ENCODE measurements at regions not wholly inside any gene's neighbourhood (a gene's known extent, or its start where the extent isn't known, plus 50 kb on each side); places are given as distances from the start of the nearest gene placed in this dataset.
A peak's percentile ranks its signal among the peaks of the same experiment; 100 is the strongest.

- no peak overlapping the region for H3K27ac ChIP-seq
- TF ChIP-seq, protein P1, sequence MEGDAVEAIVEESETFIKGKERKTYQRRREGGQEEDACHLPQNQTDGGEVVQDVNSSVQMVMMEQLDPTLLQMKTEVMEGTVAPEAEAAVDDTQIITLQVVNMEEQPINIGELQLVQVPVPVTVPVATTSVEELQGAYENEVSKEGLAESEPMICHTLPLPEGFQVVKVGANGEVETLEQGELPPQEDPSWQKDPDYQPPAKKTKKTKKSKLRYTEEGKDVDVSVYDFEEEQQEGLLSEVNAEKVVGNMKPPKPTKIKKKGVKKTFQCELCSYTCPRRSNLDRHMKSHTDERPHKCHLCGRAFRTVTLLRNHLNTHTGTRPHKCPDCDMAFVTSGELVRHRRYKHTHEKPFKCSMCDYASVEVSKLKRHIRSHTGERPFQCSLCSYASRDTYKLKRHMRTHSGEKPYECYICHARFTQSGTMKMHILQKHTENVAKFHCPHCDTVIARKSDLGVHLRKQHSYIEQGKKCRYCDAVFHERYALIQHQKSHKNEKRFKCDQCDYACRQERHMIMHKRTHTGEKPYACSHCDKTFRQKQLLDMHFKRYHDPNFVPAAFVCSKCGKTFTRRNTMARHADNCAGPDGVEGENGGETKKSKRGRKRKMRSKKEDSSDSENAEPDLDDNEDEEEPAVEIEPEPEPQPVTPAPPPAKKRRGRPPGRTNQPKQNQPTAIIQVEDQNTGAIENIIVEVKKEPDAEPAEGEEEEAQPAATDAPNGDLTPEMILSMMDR (conservative IDR thresholded peaks at IDR 0.05): no peak
These were observed 236.6 kb downstream of the CCDC59 start for GRCh38 chr12:82121545-82121944.

DNA sequence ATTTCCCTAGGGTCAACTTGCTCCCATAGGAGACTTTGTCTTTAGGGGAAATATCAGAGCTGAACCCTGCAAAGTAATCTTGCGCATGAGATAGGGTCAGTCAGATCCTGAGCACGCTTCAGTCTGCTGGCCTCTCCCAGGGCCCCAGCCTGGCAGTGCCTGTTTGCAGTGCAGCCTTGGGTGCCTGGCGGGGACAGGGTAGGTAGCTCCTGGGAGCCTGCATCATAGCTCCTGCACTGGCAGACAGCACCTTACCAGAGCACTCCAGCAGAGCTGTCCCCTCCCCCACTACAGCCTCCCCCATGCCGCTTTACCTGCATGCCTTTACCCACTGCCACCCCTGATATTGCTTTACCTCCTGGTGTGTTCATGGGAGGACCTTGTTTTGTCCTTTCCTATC lies 237.3 kb downstream of the CCDC59 start:
- TF ChIP-seq, protein P1 (conservative IDR thresholded peaks at IDR 0.05): no peak
- no peak overlapping the region for H3K27ac ChIP-seq

GRCh38 chr12:82109243-82109642 lies 248.9 kb downstream of the CCDC59 start:
- TF ChIP-seq, protein P1 (conservative IDR thresholded peaks at IDR 0.05): no peak
- H3K27ac ChIP-seq: no peak overlapping the region

DNA sequence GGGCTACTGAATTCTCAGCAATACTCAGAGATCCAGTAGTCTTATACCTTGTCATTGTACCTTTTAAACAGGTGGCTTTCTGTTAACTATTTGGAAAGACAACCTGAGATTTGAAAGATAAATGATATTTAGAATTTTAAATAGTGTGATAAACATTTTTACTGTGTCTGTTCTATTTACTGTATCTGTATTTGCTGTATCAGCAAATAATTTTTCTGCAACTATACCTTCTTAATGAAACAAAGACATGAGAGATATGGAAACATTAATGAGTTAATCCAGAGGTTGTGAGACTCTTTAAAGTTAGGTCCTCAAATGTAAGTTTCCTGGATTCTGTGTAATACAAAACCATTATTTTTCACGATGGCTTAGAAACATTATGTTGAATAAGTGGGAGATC lies 249.6 kb downstream of the CCDC59 start:
- TF ChIP-seq, protein P1 (conservative IDR thresholded peaks at IDR 0.05): no peak

GRCh38 chr12:82099216-82099615 lies 259.0 kb downstream of the CCDC59 start:
- no peak overlapping the region for H3K27ac ChIP-seq
- TF ChIP-seq, protein P1 (conservative IDR thresholded peaks at IDR 0.05): no peak

More for the DNA sequence above, 249.6 kb downstream of the CCDC59 start:
- H3K27ac ChIP-seq: no peak overlapping the region

DNA sequence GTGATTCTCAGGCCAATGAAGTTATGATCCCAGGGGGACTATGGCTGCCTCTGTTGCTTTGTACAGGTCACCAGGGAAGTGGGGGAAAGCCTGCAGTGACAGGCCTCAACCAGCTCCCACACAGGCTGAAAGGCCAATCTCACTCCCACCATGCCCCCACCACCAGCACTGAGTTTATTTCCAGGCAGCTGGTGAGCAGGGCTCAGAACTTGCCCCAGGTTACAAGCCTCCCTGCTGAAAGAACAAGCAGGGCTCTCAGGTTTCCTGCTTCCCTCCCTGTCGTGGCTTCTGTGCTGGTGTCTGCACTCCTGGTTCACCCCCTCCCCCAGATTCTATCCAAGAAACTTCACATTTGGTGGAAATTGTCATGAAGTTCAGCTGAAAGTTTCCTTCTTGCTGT lies 260.3 kb downstream of the CCDC59 start:
- TF ChIP-seq, protein P1 (conservative IDR thresholded peaks at IDR 0.05): no peak
- no peak overlapping the region for H3K27ac ChIP-seq

GRCh38 chr12:82097438-82097837 lies 260.7 kb downstream of the CCDC59 start:
- H3K27ac ChIP-seq: no peak overlapping the region
- TF ChIP-seq, protein P1 (conservative IDR thresholded peaks at IDR 0.05): no peak

- H3K27ac ChIP-seq: peak overlapping the region; percentile 8
- TF ChIP-seq, protein P1 (conservative IDR thresholded peaks at IDR 0.05): no peak
These were observed 268.0 kb downstream of the CCDC59 start for GRCh38 chr12:82090165-82090564.

Data from VCaP (cell line).